Common myeloid progenitor, CD34-positive (primary cell): ENCODE measurements at regions not wholly inside any gene's neighbourhood (a gene's known extent, or its start where the extent isn't known, plus 50 kb on each side); places are given as distances from the start of the nearest gene placed in this dataset.
"Not testable (repeated sequence)": the region's sequence is repeated elsewhere in the genome, so short reads cannot be mapped to it uniquely, and the experiment has no call there.

ENCODE experiments used
- CTCF ChIA-PET: fragments of 350-600 bp; sonication (Branson Sonifier 250); formaldehyde crosslinking; loops from one replicate; lab custom pipeline; 2021; ENCODE audit warnings: antibody characterized with exemption; lab: Charles Lee
- POLR2A ChIA-PET: fragments of 350-600 bp; sonication (Branson Sonifier 250); formaldehyde crosslinking; loops from one replicate; lab custom pipeline; 2021; ENCODE audit warnings: antibody characterized with exemption; lab: Charles Lee
- DNase-seq, 3 donors: peaks; one replicate each; pipeline versions ENCODE4 v3.0.0 to v3.0.0-alpha.2; 2013
- H3K27ac ChIP-seq, 2 experiments: 1 replicate in 1 of 2; 2 replicates in 1 of 2; pipeline ENCODE4 v1.7.0; 2013; ENCODE audit warnings: inconsistent platforms in 2 of 2, low read length in 2 of 2, mild to moderate bottlenecking in 2 of 2, low read depth in 1 of 2, moderate library complexity in 1 of 2; ENCODE audit not compliant: severe bottlenecking in 2 of 2, insufficient read depth in 1 of 2, poor library complexity in 1 of 2
- H3K27me3 ChIP-seq, 5 experiments: replicated peaks in 2 of 5; 1 replicate in 3 of 5; 2 replicates in 2 of 5; pipeline versions ENCODE4 v1.6.1 to v1.7.0; 2013; ENCODE audit warnings: low read length in 4 of 5, mild to moderate bottlenecking in 2 of 5, moderate library complexity in 2 of 5, inconsistent platforms in 1 of 5; ENCODE audit not compliant: insufficient read depth in 5 of 5, control insufficient read depth in 4 of 5
- H3K36me3 ChIP-seq, 4 experiments: 1 replicate in 2 of 4; 2 replicates in 2 of 4; pipeline versions ENCODE4 v1.6.1 to v1.7.0; 2013; ENCODE audit warnings: low read length in 3 of 4, control low read depth in 1 of 4, mild to moderate bottlenecking in 1 of 4; ENCODE audit not compliant: control insufficient read depth in 4 of 4, insufficient read depth in 4 of 4
- H3K4me1 ChIP-seq, 4 experiments: 1 replicate in 3 of 4; 2 replicates in 1 of 4; pipeline versions ENCODE4 v1.6.1 to v1.7.1; 2013; ENCODE audit warnings: low read length in 3 of 4, mild to moderate bottlenecking in 3 of 4, control low read depth in 1 of 4, inconsistent platforms in 1 of 4, moderate library complexity in 1 of 4; ENCODE audit not compliant: control insufficient read depth in 4 of 4, insufficient read depth in 4 of 4; ENCODE audit errors: control extremely low read depth in 1 of 4
- H3K4me3 ChIP-seq, 7 experiments: 1 replicate in 4 of 7; 2 replicates in 3 of 7; pipeline versions ENCODE4 v1.5.1 to v1.7.0; 2013; ENCODE audit warnings: mild to moderate bottlenecking in 7 of 7, low read length in 6 of 7, moderate library complexity in 6 of 7, inconsistent platforms in 2 of 7, low read depth in 2 of 7, control low read depth in 1 of 7; ENCODE audit not compliant: insufficient read depth in 4 of 7, control insufficient read depth in 1 of 7; ENCODE audit errors: extremely low read depth in 1 of 7
- H3K9me3 ChIP-seq, 5 experiments: 1 replicate in 4 of 5; 2 replicates in 1 of 5; pipeline versions ENCODE4 v1.6.1 to v1.7.1; 2013; ENCODE audit warnings: low read length in 4 of 5, mild to moderate bottlenecking in 2 of 5, inconsistent platforms in 1 of 5, low read depth in 1 of 5, moderate library complexity in 1 of 5; ENCODE audit not compliant: control insufficient read depth in 4 of 5, insufficient read depth in 2 of 5; ENCODE audit errors: control extremely low read depth in 1 of 5
- WGBS: methylation state at CpG from one replicate; pipeline ENCODE4 v1.1.5; 2013; ENCODE audit not compliant: insufficient coverage; 5-methylcytosine and 5-hydroxymethylcytosine counted together

DNA sequence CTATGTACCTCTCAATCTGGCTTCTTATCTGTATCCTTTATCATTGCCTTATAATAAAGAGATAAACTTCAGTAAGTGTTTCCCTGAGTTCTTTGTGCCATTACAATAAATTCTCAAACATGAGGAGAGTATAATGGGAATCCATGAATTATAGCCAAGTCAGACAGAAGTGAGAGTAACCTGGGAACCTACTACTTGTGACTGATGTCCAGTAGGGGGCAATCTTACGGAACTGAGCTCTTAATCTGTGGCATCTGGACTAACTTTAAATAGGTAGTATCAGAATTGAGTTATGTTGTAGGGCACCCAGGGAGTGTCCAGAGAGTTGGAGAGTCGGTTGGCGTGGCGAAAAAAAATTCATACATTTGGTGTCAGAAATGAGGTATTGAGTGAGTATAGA is 542.6 kb downstream of the ZBBX start:
- 74% methylated on average over 4 of the region's 4 CpGs for WGBS
- Histone ChIP-seq H3K4me3 (no peak overlapping the region), H3K27ac (no peak overlapping the region), H3K36me3 (no peaks in the 10 kb centered on the region), H3K4me1 (no peaks in the 10 kb centered on the region), H3K9me3 (no peaks in the 10 kb centered on the region), H3K27me3 (no peaks in the 10 kb centered on the region)
- ChIA-PET POLR2A (no interaction called here), CTCF (interaction anchor here (1.0 kb wide), 1 partner anchor 29 kb away, joined by 3 read pairs; no protein-coding TSS in a partner anchor)
- DNase-seq: peak; percentile 2 to 31 (median 19)

DNA sequence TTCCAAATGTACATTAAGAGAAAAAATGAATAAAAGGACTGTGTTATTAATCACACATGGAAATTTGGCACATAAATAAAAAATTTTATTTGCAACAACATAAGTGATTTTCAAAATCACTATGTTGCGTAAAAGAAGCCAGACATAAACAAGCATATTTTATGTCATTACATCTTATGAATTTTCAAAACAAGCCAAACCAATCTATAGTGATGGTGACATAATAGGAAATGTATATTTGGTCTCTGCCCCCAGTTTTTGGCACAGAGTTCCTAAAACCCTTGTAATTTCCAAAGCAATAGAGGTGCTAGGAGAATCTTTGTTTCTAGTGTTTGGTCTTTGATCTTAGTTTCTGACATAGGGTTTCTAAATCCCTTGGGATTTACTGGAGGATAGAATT is 543.3 kb downstream of the ZBBX start:
- no CpG with 5 or more reads among the region's 1 CpG for WGBS
- POLR2A ChIA-PET: no interaction called here
- H3K4me3 ChIP-seq: no peak overlapping the region
- CTCF ChIA-PET: no interaction called here
- H3K27me3 ChIP-seq: no peaks in the 10 kb centered on the region
- no peaks in the 10 kb centered on the region for H3K4me1 ChIP-seq
- H3K36me3 ChIP-seq: no peaks in the 10 kb centered on the region
- H3K27ac ChIP-seq: no peak overlapping the region
- no peak for DNase-seq
- H3K9me3 ChIP-seq: no peaks in the 10 kb centered on the region

- H3K36me3 ChIP-seq: no peaks in the 10 kb centered on the region
- H3K4me3 ChIP-seq: no peak overlapping the region
- no peaks in the 10 kb centered on the region for H3K9me3 ChIP-seq
- no peak for DNase-seq
- no peak overlapping the region for H3K27ac ChIP-seq
- no CpG with 5 or more reads among the region's 3 CpGs for WGBS
- POLR2A ChIA-PET: no interaction called here
- H3K27me3 ChIP-seq: no peaks in the 10 kb centered on the region
- no peaks in the 10 kb centered on the region for H3K4me1 ChIP-seq
- CTCF ChIA-PET: no interaction called here
These were observed 550.2 kb downstream of the ZBBX start for GRCh38 chr3:166829896-166830295.

GRCh38 chr3:166818464-166818863 is 561.6 kb downstream of the ZBBX start:
- Histone ChIP-seq H3K9me3 (no peaks in the 10 kb centered on the region), H3K4me3 (no peak overlapping the region), H3K4me1 (no peaks in the 10 kb centered on the region), H3K27me3 (no peaks in the 10 kb centered on the region), H3K36me3 (no peaks in the 10 kb centered on the region), H3K27ac (no peak overlapping the region)
- ChIA-PET POLR2A (no interaction called here), CTCF (no interaction called here)
- no peak for DNase-seq

GRCh38 chr3:166817269-166817668 is 562.8 kb downstream of the ZBBX start:
- POLR2A ChIA-PET, H3K4me3 ChIP-seq, H3K9me3 ChIP-seq, CTCF ChIA-PET, H3K27ac ChIP-seq, H3K36me3 ChIP-seq, H3K4me1 ChIP-seq, DNase-seq, H3K27me3 ChIP-seq: not testable (repeated sequence)
- WGBS: no CpG with 5 or more reads among the region's 6 CpGs

- Histone ChIP-seq H3K4me1 (no peaks in the 10 kb centered on the region), H3K4me3 (no peak overlapping the region), H3K9me3 (peaks cover 0 to 2% (median 0%) of the 10 kb centered on the region in 5 experiments), H3K36me3 (no peaks in the 10 kb centered on the region), H3K27me3 (no peaks in the 10 kb centered on the region), H3K27ac (no peak overlapping the region)
- CTCF ChIA-PET: no interaction called here
- WGBS: 95% methylated on average over 23 of the region's 23 CpGs
- DNase-seq: no peak
- POLR2A ChIA-PET: no interaction called here
These were observed 569.2 kb downstream of the ZBBX start for GRCh38 chr3:166810741-166811445.

DNA sequence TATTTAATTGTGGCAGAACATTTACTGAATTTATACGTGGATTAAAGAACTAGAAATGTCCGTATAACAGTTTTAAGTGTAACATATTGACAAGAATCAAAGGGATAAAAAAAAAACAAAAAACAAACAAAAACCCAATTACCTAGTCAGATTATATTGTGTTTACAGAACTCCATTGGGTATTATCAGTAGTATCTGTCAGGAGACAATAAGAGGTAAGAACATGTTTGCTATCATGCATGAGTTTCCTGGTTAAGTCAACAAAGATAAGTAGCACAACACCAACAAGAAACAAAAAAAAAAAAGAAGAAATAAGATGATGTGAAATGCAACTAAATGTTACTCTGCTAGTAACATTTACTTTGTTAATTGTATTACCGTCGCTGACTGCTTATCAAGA is 570.6 kb downstream of the ZBBX start:
- WGBS: 100% methylated on average over 2 of the region's 4 CpGs
- Histone ChIP-seq H3K36me3 (no peaks in the 10 kb centered on the region), H3K9me3 (peaks cover 0 to 3% (median 2%) of the 10 kb centered on the region in 5 experiments), H3K4me3 (no peak overlapping the region), H3K27me3 (no peaks in the 10 kb centered on the region), H3K4me1 (no peaks in the 10 kb centered on the region), H3K27ac (no peak overlapping the region)
- ChIA-PET POLR2A (no interaction called here), CTCF (no interaction called here)
- DNase-seq: no peak
